Stimulated activated CD8-positive, alpha-beta memory T cell treated with anti-CD3 and anti-CD28 coated beads, Interleukin-4, amount 100 ng/mL, for 48 hours (primary cell): ENCODE measurements at regions not wholly inside any gene's neighbourhood (a gene's known extent, or its start where the extent isn't known, plus 50 kb on each side); places are given as distances from the start of the nearest gene placed in this dataset.
"Not testable (repeated sequence)": the region's sequence is repeated elsewhere in the genome, so short reads cannot be mapped to it uniquely, and the experiment has no call there.

ENCODE experiments used
- DNase-seq: peaks from one replicate; pipeline ENCODE4 v3.0.0-alpha.2; 2020

DNA sequence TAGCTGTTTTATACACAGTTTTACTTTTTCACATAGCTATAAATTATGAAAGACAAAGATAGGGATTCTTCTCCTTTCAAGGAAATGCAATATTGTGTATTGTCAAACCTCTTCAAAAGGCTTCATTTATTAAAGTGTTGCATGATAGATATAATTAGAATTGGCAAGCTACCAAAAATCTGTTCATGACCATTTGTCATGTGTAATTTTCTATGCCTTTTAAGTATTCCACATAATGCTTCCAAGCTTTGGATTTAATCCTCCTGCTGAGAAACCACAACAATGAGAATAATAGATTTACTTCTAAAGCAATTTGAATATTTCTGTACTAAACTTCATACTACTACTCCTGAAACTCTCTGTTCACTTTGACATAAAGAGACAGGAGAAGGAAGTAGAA is 403.2 kb upstream of the CCDC179 start:
- DNase-seq, result no peak

GRCh38 chr11:23272095-23272494 is 411.8 kb upstream of the CCDC179 start:
- DNase-seq, result no peak

GRCh38 chr11:23278121-23278520 is 417.8 kb upstream of the CCDC179 start:
- no peak for DNase-seq

DNA sequence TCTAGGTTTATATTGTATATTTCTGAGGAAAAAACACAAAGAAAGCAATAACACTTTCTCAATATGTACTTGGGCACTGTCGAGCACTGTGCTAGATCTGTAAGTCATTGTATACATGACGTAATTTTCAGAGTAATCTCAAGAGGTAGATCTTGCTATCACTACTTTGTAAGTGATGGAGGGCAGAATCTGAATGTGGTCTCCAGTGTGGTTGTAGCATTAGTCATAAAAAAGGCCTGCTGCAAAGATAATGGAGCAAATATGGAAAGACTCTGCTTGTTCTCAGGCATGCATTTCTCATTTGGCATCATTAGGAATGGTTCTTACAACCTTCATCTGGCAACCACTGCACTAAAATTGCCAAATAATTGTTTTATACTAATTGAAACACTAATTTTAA is 419.8 kb upstream of the CCDC179 start:
- no peak for DNase-seq

- DNase-seq, result no peak
Observed at GRCh38 chr11:23283666-23284065, 423.4 kb upstream of the CCDC179 start.

DNA sequence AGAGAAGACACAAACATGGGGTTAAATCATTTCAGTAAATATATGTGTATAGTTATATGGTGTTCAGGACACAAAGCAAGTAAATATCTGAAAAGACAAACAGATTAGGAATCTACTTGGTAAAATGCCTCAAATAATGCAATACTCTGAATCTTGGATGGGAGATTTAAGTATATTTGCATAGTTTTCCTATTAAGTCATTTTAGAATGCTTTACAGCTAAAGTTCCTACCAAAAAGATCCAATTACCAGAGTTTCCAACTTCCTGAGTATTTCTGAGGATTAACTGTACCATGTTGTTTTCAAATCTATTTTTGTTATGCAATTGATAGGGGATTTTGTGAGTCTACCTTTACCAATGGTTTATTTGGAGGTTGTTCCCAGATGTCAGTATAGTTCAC is 424.4 kb upstream of the CCDC179 start:
- DNase-seq, result no peak

DNA sequence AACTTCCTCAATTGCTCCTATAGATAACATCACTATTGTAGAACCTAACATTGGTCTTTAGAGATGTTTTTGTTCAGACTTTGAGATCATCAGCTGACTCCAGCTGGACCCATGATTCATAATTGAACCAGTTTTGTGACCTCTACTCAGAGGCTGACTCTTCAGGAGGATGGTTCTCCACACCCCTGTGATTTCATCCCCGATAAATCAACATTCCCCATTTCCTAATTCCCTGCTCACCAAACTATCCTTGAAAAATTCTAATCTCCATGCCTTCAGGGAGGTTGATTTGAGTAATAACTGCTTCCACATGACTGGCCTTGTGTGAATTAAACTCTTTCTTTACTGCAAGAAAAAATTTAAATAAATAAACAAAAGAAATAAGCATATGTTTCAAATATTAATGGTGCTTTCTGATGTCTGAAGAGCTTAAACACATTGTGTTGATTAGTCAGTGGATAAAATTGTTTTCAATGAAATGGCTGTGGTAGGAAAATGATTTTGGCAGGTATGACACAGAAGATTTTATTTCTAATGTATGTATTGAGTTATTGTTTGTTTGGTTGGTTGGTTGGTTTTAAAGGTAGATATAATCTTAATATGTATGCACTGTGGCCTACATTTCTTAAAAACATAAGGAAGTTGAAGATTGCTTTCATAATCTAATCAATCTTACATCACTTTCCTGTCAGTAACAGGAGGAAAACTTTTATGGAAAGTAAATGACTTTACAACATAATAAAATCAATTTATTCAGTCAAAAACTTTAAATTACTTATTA is 427.9 kb upstream of the CCDC179 start:
- no peak for DNase-seq

- no peak for DNase-seq
Observed at GRCh38 chr11:23295241-23295640, 435.0 kb upstream of the CCDC179 start.

DNA sequence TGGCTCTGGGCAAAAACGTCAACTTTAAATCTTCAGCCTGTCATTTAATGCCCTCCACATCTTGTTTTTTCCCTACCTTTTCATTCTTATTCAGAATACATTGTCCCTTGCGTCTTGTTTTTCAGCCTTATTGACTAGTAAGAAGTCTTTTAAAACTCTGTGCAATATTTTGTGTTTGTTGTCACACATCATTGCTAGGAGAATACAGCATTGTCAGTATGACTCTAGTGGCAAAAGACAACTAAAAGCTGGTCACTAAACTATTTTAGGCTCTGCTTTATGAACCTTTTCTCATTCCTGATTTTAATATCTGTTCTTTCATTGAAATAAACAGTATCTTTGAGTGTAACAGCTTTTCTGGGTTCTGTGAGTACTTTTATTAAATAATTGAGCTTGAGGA is 447.8 kb upstream of the CCDC179 start:
- no peak for DNase-seq

DNA sequence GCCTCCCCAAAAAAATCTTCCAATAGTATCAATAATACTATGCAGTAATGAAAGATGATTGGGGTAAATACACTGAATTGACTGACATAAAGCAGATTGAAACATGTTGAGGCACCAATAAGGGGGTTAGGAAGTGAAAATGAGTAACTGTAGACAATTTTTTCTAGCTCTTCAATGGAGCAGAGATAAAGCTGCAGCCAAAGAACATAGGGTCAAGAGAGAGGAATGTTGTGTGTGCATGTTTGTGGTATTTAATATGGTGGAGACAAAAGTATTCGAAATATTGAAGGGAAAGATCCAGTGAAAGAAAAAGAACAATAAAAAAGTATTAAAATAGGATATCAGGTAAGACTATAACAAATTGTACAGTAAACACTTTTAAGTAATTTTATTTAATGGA is 450.0 kb upstream of the CCDC179 start:
- DNase-seq, result no peak

DNA sequence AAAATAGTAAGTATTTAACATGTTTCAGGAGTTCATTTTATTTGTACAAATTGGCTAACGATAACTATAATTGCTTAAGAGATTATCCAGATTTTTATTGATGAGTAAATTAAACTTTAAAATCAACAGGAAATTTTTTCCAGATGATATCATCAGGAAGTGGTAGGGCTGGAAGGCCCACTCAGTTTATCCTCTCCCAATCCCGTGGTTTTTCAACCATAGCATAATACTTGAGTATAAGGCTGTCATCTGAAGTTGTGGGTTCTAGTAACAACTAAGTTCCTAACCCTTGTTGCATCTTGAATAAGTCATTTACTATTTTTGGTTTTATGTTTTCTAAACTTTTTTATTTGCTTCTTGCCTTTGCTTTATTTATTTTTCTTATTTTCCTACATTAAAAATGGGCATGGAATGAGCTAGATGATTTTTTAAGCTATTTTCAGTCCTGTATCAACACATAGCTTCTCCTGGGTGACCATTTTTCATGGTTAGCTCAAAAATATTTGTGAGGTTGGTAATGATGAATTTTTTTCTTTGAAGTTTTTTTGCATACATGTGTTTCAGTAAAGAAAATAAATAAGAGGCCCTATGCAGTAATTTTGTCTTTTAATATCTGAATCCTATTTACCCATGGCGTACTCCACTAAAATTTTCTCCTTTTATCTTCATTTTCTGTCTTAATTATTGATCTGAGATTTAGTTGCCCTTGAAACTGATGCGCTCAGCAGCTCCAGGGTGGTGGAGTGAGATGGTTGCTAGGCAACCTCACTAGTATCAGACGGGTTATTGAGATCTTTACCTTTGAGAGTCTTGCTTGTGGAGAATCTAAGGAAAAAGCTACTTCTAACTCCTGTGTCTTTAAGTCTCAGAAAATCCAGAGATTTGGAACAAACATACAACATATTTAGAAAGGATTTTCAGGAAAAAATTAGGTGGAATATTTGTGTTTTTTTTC is 452.0 kb upstream of the CCDC179 start:
- DNase-seq, result no peak

DNA sequence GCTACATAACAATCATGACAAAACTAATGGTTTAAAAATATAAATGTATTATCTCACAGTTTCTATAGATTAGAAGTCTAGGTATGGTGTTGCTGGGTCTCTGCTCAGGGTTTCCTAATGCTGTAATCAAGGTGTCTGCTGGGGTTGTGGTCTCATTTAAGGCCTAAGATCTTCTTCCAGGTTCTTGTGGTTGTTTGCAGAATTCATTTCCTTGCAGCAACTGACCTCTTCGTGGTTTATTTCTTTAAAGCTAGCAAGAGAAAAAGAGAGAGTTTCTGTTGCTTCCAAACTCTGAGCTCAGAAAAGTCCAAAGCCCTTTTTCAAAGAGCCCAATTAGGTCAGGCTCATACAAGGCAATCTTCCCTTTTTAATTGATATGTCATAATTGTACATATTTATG is 452.7 kb upstream of the CCDC179 start:
- DNase-seq, result no peak

- DNase-seq, result no peak
Observed at GRCh38 chr11:23314162-23314561, 453.9 kb upstream of the CCDC179 start.

DNA sequence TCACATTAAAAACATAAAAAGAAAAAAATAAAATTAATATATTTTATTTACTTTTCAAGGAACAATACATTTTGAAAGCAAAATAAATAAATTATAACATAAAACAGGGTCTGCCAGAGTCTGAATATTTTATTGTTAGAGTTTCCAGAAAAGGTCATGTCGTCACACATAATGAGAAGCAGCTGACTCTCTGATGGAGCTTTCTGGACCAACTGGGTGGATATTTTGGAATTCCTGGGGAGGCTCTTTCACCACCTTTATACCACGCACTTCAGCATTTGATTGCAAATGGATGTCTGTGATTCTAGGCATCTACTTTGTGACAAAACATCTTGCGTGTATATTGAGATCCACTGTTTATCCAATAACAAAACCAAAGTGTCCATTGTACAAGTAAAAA is 455.0 kb upstream of the CCDC179 start:
- DNase-seq, result no peak

DNA sequence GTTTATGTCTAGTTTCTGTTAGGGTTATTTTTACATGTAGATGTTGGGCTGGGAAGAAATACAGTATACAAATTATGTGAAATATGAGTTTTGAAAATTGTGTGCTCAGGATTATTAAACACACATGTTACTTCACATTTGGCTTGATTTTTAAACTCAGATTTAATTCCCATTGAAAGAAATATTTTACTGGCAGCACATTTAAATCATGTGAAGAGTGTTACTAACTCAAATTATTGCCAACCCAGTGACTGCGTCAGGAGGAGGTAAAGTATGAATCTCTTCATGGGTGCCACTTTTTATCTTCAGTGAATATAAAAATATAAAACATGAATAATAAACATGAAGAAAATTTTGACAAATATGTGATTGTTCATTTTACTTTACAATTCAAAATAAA is 457.5 kb upstream of the CCDC179 start:
- DNase-seq, result no peak

- no peak for DNase-seq
Observed at GRCh38 chr11:23318670-23319069, 458.4 kb upstream of the CCDC179 start.

- DNase-seq, result no peak
Observed at GRCh38 chr11:23320131-23320530, 459.9 kb upstream of the CCDC179 start.

DNA sequence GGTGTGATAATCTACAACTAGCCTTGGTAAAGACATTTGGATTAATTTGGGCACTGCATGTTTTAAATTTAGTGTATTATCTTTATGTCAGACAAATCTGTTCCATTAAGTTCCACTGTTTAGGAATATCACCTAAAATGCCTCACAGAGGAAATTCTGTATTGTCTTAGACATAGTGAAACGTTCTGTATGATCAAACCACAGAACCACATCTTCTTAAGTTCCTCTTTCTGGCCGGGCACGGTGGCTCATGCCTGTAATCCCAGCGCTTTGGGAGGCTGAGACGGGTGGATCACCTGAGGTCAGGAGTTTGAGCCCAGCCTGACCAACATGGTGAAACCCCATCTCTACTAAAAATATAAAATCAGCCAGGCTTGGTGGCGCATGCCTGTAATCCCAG is 475.3 kb upstream of the CCDC179 start:
- DNase-seq, result not testable (repeated sequence)

DNA sequence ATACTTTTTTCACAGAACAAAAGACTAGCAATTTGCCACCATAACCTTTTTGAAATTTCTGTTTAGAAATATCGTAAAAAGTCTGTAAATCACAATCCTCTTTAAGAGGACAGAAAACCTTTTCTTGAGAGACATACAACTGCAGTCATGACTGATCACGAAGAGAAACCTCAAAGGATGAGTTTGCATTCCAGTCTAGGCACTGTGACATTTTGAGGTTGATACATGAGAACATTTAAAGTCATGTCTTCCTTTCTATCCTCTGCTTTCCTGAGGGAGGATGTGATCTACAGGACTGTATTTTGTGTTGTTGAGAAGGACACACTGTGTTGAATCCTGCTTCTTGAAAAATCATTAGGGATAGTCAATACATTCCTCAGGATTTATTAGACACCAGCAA is 476.7 kb upstream of the CCDC179 start:
- no peak for DNase-seq

- DNase-seq, result no peak
Observed at GRCh38 chr11:23353611-23354010, 493.3 kb upstream of the CCDC179 start.

DNA sequence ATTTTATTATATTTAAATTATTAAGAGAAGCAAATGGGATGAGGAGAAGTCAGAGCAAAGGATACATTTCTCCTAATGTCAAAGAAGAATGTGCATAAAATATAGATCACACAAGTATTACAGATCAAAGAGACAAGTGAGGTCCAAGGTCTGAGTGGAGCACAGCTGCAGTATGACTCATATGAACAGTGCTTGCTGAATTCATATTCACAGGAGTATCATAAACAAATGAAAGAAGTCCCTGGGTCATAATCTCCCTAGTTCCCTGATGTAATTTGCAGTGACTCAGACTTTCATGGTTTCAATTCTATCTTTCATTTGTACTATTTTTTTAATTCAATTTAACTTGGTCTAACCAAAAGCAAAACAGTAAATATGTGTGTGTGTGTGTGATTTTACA is 499.0 kb upstream of the CCDC179 start:
- DNase-seq, result no peak

DNA sequence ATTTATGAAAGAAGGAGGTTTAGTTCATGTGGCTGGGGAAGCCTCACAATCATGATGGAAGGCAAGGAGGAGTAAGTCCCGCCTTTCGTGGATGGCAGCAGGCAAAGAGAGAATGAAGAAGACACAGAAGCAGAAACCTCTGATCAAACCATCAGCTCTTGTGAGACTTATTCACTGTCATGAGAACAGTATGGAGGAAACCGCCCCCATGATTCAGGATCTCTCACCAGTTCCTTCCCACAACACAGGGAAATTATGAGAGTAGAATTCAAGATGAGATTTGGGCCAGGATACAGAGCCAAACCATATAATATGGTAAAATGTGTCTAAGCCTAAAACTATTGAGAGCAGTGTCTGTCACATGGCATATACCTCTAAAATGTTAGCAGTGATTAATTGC is 503.8 kb upstream of the CCDC179 start:
- no peak for DNase-seq

DNA sequence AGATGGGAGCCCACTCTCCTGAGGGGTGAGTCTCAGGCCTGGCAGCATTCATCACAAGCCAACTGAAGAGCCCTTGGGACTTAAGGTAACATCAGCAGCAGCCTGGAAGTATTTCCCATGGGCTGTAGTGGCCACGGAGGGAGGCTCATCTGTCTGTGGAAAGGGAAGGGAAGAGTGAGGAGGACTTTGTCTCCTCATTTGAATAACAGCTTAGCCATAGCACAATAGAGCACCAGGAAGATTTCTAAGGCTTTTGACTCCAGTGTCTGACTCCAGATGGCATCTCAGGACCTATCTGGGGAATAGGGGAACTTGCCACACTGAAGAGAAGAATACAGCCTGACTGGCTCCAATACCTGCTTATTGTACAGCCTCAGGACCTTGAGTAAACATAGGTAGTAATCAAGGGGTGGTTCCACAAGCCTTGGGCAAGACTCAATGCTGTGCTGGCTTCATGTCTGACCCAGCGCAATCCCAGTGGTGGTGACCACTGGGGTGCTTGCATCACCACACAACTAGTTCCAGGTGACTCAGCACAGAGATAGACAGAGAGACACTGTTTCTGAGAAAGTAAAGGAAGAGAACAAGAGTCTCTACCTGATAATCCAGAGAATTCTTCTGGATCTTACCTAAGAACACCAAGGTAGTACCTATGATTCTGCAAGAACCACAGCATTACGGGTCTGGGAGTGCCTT is 510.5 kb upstream of the CCDC179 start:
- DNase-seq, result no peak

- DNase-seq, result no peak
Observed at GRCh38 chr11:23377909-23378308, 517.6 kb upstream of the CCDC179 start.
